ENCODE measurements at regions not wholly inside any gene's neighbourhood (a gene's known extent, or its start where the extent isn't known, plus 50 kb on each side); places are given as distances from the start of the nearest gene placed in this dataset.

DNA sequence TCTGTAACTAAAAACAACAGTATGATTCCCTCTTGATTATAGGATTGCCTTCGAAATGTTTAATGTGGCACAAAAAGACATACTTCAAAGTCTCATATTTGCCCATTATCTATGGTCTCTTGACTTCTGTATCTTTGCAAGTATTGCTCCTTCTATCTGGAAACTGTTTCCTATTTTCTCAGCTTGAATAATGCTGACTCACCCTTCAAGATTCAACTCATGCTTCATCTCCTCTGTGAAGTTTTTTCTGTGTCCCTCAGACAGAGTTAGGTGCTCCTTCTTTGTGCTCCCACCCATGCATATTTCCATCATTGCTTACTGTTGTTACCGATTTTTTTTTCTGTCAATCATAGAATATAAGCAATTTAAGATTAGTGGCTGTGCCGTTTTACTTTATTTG lies 192.8 kb upstream of the ROBO1 start:
- BruUV-seq (replicated peaks), result no TSS peak
- Histone ChIP-seq H3K4me1 (ENCODE audit: control insufficient read depth, insufficient read depth, low read length) (no peaks in the 10 kb centered on the region), H3K36me3 (ENCODE audit: control insufficient read depth, insufficient read depth, low read length) (no peaks in the 10 kb centered on the region), H3K27me3 (ENCODE audit: control insufficient read depth, insufficient read depth, low read length) (no peaks in the 10 kb centered on the region), H3K9me3 (ENCODE audit: control insufficient read depth, insufficient read depth, low read depth, low read length) (peaks cover 8% of the 10 kb centered on the region; the same call in 1 of the 2 replicates), H3K27ac (ENCODE audit: low read length) (no peak overlapping the region), H3K4me3 (ENCODE audit: low read depth in 2 of 2, low read length in 2 of 2) (no peak overlapping the region)
- ATAC-seq (no peak), DNase-seq (ENCODE audit: low read depth, low spot score) (no peak)
- CTCF ChIA-PET, result no interaction called here
- in situ Hi-C loops (cut with HindIII; ENCODE audit: low pct_unique_long_range_greater_than_20kb, low sequenced_read_pairs) (no loop called here), intact Hi-C loops (cut with micrococcal nuclease; ENCODE audit: unreplicated experiment) (no loop called here)
- TF ChIP-seq TCF7L2 (IDR thresholded peaks at IDR 0.05; ENCODE audit: low read depth, low read length) (no peak), SIN3A (IDR thresholded peaks at IDR 0.05; ENCODE audit: borderline replicate concordance, insufficient read depth, low read depth, low read length) (no peak)
- TF ChIP-seq, protein P1, sequence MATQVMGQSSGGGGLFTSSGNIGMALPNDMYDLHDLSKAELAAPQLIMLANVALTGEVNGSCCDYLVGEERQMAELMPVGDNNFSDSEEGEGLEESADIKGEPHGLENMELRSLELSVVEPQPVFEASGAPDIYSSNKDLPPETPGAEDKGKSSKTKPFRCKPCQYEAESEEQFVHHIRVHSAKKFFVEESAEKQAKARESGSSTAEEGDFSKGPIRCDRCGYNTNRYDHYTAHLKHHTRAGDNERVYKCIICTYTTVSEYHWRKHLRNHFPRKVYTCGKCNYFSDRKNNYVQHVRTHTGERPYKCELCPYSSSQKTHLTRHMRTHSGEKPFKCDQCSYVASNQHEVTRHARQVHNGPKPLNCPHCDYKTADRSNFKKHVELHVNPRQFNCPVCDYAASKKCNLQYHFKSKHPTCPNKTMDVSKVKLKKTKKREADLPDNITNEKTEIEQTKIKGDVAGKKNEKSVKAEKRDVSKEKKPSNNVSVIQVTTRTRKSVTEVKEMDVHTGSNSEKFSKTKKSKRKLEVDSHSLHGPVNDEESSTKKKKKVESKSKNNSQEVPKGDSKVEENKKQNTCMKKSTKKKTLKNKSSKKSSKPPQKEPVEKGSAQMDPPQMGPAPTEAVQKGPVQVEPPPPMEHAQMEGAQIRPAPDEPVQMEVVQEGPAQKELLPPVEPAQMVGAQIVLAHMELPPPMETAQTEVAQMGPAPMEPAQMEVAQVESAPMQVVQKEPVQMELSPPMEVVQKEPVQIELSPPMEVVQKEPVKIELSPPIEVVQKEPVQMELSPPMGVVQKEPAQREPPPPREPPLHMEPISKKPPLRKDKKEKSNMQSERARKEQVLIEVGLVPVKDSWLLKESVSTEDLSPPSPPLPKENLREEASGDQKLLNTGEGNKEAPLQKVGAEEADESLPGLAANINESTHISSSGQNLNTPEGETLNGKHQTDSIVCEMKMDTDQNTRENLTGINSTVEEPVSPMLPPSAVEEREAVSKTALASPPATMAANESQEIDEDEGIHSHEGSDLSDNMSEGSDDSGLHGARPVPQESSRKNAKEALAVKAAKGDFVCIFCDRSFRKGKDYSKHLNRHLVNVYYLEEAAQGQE (IDR thresholded peaks at IDR 0.05; ENCODE audit: insufficient read depth in 1 of 2, low read depth in 2 of 2, low read length in 1 of 2), result no peak
- POLR2A ChIA-PET, result no interaction called here

DNA sequence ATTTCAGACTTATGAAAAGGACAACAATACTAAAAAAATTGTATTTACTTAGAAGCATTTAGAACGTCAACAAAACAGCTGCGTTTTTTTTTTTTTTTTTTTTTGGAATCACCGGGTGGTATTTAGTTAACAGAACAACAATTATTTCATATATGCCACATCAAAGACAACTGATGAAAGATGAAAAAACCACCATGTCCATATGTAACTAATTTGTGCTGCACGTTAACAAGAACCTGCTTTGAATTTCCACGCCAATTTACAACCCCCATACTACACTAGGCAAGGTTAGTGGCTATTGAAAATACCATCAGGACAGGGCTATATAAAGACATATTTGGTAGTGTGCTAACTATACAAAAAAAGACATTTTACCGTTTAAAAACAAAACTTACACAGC lies 189.3 kb upstream of the ROBO1 start:
- Histone ChIP-seq H3K27ac (ENCODE audit: low read length) (no peak overlapping the region), H3K4me1 (ENCODE audit: control insufficient read depth, insufficient read depth, low read length) (no peaks in the 10 kb centered on the region), H3K36me3 (ENCODE audit: control insufficient read depth, insufficient read depth, low read length) (no peaks in the 10 kb centered on the region), H3K4me3 (ENCODE audit: low read depth in 2 of 2, low read length in 2 of 2) (no peak overlapping the region), H3K9me3 (ENCODE audit: control insufficient read depth, insufficient read depth, low read depth, low read length) (no peaks in the 10 kb centered on the region), H3K27me3 (ENCODE audit: control insufficient read depth, insufficient read depth, low read length) (no peaks in the 10 kb centered on the region)
- in situ Hi-C loops (cut with HindIII; ENCODE audit: low pct_unique_long_range_greater_than_20kb, low sequenced_read_pairs) (no loop called here), intact Hi-C loops (cut with micrococcal nuclease; ENCODE audit: unreplicated experiment) (no loop called here)
- DNase-seq (ENCODE audit: low read depth, low spot score) (no peak), ATAC-seq (no peak)
- CTCF ChIA-PET, result no interaction called here
- TF ChIP-seq, protein P1 (IDR thresholded peaks at IDR 0.05; ENCODE audit: insufficient read depth in 1 of 2, low read depth in 2 of 2, low read length in 1 of 2), result no peak
- no peak for TF ChIP-seq POLR2AphosphoS5 (IDR thresholded peaks at IDR 0.05; ENCODE audit: low read depth, low read length)
- TF ChIP-seq TCF7L2 (IDR thresholded peaks at IDR 0.05; ENCODE audit: low read depth, low read length), result no peak
- TF ChIP-seq SIN3A (IDR thresholded peaks at IDR 0.05; ENCODE audit: borderline replicate concordance, insufficient read depth, low read depth, low read length), result no peak
- TF ChIP-seq, protein P2, sequence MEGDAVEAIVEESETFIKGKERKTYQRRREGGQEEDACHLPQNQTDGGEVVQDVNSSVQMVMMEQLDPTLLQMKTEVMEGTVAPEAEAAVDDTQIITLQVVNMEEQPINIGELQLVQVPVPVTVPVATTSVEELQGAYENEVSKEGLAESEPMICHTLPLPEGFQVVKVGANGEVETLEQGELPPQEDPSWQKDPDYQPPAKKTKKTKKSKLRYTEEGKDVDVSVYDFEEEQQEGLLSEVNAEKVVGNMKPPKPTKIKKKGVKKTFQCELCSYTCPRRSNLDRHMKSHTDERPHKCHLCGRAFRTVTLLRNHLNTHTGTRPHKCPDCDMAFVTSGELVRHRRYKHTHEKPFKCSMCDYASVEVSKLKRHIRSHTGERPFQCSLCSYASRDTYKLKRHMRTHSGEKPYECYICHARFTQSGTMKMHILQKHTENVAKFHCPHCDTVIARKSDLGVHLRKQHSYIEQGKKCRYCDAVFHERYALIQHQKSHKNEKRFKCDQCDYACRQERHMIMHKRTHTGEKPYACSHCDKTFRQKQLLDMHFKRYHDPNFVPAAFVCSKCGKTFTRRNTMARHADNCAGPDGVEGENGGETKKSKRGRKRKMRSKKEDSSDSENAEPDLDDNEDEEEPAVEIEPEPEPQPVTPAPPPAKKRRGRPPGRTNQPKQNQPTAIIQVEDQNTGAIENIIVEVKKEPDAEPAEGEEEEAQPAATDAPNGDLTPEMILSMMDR (IDR thresholded peaks at IDR 0.05), result no peak
- POLR2A ChIA-PET, result no interaction called here
- no TSS peak for BruUV-seq (replicated peaks)

All from Panc1 (cell line).